ENCODE measurements at regions not wholly inside any gene's neighbourhood (a gene's known extent, or its start where the extent isn't known, plus 50 kb on each side); places are given as distances from the start of the nearest gene placed in this dataset.
"Not testable (repeated sequence)": the region's sequence is repeated elsewhere in the genome, so short reads cannot be mapped to it uniquely, and the experiment has no call there.

DNA sequence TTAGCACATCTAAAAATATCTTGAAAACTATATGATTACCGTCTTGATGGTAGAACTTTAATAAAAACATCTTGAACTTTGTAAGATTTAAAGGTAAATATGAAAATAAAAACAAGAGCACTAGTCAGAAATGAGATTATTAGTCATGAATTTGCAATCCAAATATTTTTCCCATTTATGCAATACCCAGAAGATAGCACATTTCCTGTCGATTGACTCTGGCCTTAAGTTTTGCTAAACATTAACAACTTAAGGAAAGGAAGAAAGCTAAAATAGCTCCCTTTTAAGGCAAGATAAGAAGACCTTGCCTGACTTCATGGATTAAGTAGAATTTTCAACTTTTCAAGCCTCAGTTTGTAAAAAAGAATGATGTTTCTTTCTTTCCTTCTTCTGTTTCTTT lies 1374.7 kb upstream of the RAG2 start:
- Histone ChIP-seq H3K27me3 (ENCODE audit: control insufficient read depth in 2 of 2, insufficient read depth in 2 of 2, low read length in 2 of 2) (no peaks in the 10 kb centered on the region), H2AFZ (ENCODE audit: insufficient read depth, low read depth, low read length, poor library complexity, severe bottlenecking) (no peak overlapping the region), H3K4me3 (replicated peaks in 1 of 3; ENCODE audit: low read depth in 2 of 3, low read length in 3 of 3) (no peak overlapping the region), H3K36me3 (replicated peaks in 1 of 2; ENCODE audit: control insufficient read depth in 1 of 2, insufficient read depth in 2 of 2, low read length in 2 of 2) (no peaks in the 10 kb centered on the region), H3K9me3 (replicated peaks in 1 of 2; ENCODE audit: control insufficient read depth in 1 of 2, insufficient read depth in 1 of 2, low read length in 2 of 2) (peaks cover 0 to 13% of the 10 kb centered on the region in 2 donors), H3K27ac (ENCODE audit: low read depth in 1 of 2, low read length in 2 of 2) (no peak overlapping the region), H3K4me1 (ENCODE audit: control insufficient read depth in 1 of 2, insufficient read depth in 2 of 2, low read length in 2 of 2) (no peaks in the 10 kb centered on the region), H3K4me2 (replicated peaks; ENCODE audit: extremely low read depth, low read length, poor library complexity, severe bottlenecking) (no peak overlapping the region), H3K79me2 (ENCODE audit: insufficient read depth, low read length) (no peaks in the 10 kb centered on the region), H4K20me1 (ENCODE audit: insufficient read depth, low read length) (no peaks in the 10 kb centered on the region), H3K9ac (ENCODE audit: insufficient read depth, low read length, poor library complexity, severe bottlenecking) (no peak overlapping the region)
- no CpG with 5 or more reads among the region's 2 CpGs for WGBS (ENCODE audit: insufficient coverage)
- Mint-ChIP-seq H3K4me3 (no peak overlapping the region), H3K36me3 (no peaks in the 10 kb centered on the region), H3K9me3 (peaks cover under 1 to 14% (median 4%) of the 10 kb centered on the region in 7 donors), H3K4me1 (no peaks in the 10 kb centered on the region), H3K27ac (no peak overlapping the region), H3K27me3 (ENCODE audit: low read depth in 3 of 3) (peaks cover 0 to 2% (median 2%) of the 10 kb centered on the region in 3 donors)
- TF ChIP-seq, protein P1, sequence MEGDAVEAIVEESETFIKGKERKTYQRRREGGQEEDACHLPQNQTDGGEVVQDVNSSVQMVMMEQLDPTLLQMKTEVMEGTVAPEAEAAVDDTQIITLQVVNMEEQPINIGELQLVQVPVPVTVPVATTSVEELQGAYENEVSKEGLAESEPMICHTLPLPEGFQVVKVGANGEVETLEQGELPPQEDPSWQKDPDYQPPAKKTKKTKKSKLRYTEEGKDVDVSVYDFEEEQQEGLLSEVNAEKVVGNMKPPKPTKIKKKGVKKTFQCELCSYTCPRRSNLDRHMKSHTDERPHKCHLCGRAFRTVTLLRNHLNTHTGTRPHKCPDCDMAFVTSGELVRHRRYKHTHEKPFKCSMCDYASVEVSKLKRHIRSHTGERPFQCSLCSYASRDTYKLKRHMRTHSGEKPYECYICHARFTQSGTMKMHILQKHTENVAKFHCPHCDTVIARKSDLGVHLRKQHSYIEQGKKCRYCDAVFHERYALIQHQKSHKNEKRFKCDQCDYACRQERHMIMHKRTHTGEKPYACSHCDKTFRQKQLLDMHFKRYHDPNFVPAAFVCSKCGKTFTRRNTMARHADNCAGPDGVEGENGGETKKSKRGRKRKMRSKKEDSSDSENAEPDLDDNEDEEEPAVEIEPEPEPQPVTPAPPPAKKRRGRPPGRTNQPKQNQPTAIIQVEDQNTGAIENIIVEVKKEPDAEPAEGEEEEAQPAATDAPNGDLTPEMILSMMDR (IDR thresholded peaks at IDR 0.05): no peak
- intact Hi-C loops (cut with micrococcal nuclease): no loop called here
- DNase-seq: no peak

DNA sequence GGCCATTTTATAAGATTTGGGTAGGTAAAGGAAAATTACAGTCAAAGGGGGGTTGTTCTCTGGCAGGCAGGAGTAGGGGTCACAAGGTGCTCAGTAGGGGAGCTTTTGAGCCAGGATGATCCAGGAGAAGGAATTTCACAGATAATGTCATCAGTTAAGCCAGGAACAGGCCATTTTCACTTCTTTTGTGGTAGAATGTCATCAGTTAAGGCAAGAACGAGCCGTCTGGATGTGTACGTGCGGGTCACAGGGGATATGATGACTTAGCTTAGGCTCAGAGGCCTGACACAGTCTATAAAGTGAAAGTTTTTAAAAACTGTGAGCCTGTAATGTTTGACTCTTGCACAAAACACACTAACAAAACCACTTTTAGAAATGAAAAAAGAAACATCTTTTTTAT lies 1371.3 kb upstream of the RAG2 start:
- H3K79me2 ChIP-seq (ENCODE audit: insufficient read depth, low read length); H3K27ac Mint-ChIP-seq; H3K4me1 Mint-ChIP-seq; H3K36me3 ChIP-seq (replicated peaks in 1 of 2; ENCODE audit: control insufficient read depth in 1 of 2, insufficient read depth in 2 of 2, low read length in 2 of 2); intact Hi-C loops (cut with micrococcal nuclease); H3K27ac ChIP-seq (ENCODE audit: low read depth in 1 of 2, low read length in 2 of 2); H4K20me1 ChIP-seq (ENCODE audit: insufficient read depth, low read length); H2AFZ ChIP-seq (ENCODE audit: insufficient read depth, low read depth, low read length, poor library complexity, severe bottlenecking); DNase-seq; H3K36me3 Mint-ChIP-seq; H3K4me1 ChIP-seq (ENCODE audit: control insufficient read depth in 1 of 2, insufficient read depth in 2 of 2, low read length in 2 of 2); H3K27me3 ChIP-seq (ENCODE audit: control insufficient read depth in 2 of 2, insufficient read depth in 2 of 2, low read length in 2 of 2); H3K4me2 ChIP-seq (replicated peaks; ENCODE audit: extremely low read depth, low read length, poor library complexity, severe bottlenecking); H3K9ac ChIP-seq (ENCODE audit: insufficient read depth, low read length, poor library complexity, severe bottlenecking); H3K27me3 Mint-ChIP-seq (ENCODE audit: low read depth in 3 of 3); H3K4me3 Mint-ChIP-seq; H3K4me3 ChIP-seq (replicated peaks in 1 of 3; ENCODE audit: low read depth in 2 of 3, low read length in 3 of 3): not testable (repeated sequence)
- peaks cover 0 to 15% of the 10 kb centered on the region in 2 donors for H3K9me3 ChIP-seq (replicated peaks in 1 of 2; ENCODE audit: control insufficient read depth in 1 of 2, insufficient read depth in 1 of 2, low read length in 2 of 2)
- 90% methylated on average over 4 of the region's 4 CpGs for WGBS (ENCODE audit: insufficient coverage)
- peaks cover 3 to 15% (median 7%) of the 10 kb centered on the region in 7 donors for H3K9me3 Mint-ChIP-seq
